HG03457 (cell line): ENCODE measurements at regions not wholly inside any gene's neighbourhood (a gene's known extent, or its start where the extent isn't known, plus 50 kb on each side); places are given as distances from the start of the nearest gene placed in this dataset.

Experiments
- ATAC-seq: cut with Tn5 transposase; IDR thresholded peaks from one replicate; pipeline ENCODE4 v1.9.1; 2021; ENCODE audit warnings: moderate number of reproducible peaks; ENCODE audit not compliant: unreplicated experiment

DNA sequence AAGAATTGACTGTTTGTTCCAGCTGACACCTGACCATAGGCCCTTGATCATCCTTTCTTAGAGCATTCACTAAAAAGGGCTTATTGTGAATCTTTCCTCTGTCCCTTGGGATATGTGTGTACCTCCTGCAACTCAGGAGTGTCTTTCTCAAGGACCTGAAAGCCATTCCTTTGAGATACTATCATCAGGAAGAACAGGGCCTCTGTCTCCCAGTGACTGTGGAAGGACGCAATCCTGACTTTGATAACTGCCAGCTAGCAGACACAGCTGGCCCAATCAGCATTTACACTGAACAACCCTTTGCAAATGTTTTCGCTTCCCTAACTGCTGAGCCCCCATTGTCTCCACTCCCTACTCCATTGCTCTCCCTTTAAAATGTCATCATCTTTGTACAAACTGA lies 144.4 kb downstream of the RMI1 start:
- ATAC-seq = no peak

GRCh38 chr9:84129529-84129928 lies 148.9 kb downstream of the RMI1 start:
- ATAC-seq = no peak

GRCh38 chr9:84136119-84136868 lies 155.7 kb downstream of the RMI1 start:
- no peak for ATAC-seq

- ATAC-seq = no peak
Measured at GRCh38 chr9:84137968-84138367, 157.4 kb downstream of the RMI1 start.

- ATAC-seq = no peak
Measured at GRCh38 chr9:84138541-84138940, 157.9 kb downstream of the RMI1 start.

- ATAC-seq = no peak
Measured at GRCh38 chr9:84139296-84140070, 158.9 kb downstream of the RMI1 start.

GRCh38 chr9:84140535-84141101 lies 160.0 kb downstream of the RMI1 start:
- no peak for ATAC-seq

DNA sequence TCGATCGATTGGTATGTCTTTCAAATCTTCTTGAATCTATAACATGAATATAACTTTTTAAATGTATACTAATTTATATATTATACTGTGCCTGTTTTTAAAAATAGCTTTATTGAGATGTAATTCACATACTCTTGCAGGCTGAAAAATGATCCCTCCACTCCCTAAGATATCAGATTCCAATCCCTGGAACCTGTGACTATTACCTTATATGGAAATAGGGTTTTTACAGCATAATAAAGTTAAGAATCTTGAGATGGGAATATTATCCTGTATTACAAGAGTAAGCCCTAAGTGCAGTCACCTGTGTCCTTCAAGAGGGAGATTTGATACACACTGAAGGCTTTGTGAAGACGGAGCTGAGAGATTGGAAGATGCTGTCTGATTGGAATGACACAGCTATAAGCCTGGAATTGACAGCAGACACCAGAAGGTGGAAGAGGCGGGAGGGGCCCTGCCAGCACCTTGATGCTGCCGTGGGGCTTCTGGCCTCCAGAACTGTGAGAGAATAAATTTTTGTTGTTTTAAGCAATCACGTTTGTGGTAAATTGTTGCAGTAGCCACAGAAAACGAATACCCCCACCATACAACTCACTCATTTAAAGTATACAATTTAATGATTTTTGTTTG lies 161.3 kb downstream of the RMI1 start:
- no peak for ATAC-seq

DNA sequence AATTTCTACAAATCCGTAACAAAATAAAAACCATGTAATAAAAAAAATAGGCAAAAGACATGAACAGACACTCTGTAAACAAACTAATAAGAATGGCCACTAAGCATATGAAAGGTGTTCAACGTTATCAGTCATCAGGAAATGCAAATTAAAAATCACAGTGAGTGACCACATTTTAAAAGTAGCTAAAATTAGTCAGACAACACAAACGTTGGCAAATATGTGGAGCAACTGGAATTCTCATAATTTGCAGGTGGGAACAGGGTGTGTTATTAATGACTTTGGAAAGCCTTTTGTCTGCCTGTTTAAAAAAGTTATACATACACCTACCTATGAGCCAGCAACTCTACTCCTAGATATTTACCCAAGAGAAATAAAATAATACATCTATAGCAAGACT lies 164.4 kb downstream of the RMI1 start:
- ATAC-seq = no peak

DNA sequence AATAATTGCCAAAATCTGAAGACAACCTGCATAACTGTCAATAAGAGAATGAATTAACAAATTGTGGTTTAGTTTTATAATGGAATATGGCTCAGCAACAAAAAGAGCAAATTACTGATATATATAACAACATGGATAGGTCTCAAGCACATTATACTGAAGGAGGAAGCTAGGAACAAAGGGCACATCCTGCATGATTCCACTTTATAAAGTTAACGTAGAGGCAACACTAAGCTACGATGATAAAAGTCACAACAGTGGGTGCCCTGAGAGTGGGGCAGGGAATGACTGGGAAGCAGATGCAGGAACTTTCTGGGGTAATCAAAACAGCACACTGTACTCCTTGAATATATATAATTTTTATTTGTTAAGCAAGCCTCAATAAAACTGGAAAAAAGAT lies 165.2 kb downstream of the RMI1 start:
- no peak for ATAC-seq

- ATAC-seq = no peak
Measured at GRCh38 chr9:84146893-84147710, 166.5 kb downstream of the RMI1 start.

DNA sequence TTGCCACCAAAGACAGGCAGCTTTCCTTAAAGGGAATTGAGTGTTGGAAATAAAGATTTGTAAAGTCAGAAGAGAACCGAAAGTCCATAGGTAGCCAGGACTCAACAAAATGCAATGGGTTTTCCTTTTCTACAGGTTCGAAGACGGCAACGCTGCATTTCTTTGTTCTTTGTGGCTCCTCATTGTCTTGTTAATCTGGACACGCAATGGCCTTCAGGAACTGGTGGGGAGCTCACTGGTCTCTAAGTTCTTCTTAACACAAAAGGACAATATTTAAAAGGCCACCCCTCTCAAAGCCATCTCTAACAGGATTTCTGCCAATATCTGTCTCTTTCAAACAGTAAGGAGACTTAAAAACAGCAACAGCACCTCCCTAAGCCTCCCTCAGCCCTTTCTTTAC lies 170.6 kb downstream of the RMI1 start:
- ATAC-seq = no peak

DNA sequence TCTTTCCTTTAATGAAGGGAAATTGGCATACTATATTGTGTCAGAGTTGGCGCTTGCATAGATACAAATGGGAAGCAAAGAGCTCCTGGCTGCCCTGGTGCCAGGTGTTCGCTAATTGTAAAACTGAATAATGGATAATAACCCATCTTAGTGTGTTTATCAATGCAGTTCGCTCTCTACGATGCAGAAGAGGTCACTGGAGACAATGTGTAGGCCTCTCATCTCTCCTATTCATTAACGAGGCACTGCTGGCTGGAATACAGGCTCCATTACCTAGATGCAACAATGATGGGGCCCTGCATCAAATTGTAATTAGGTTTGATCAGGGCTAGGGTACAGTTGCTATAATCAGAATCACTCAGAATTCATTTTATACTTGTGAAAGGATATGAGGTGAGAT lies 171.0 kb downstream of the RMI1 start:
- ATAC-seq = no peak

DNA sequence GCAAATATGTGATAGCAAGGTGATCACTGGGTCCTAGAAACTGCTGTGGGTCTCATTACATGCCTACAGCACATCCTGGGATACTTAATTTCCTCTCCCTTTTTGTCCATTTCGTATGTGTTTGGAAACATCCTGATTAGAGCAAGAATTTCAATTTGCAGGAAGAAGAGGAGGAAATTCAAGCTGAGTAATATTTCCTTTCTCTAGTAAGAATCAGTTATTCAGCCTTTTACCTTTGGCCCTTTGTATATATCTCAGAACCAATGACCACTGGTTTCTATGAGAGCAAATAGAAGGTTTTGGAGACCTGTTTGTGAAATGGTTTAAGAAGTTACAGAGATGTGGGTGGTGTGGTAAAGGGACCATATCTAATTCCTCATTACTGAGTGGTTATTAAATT lies 171.6 kb downstream of the RMI1 start:
- ATAC-seq = no peak

DNA sequence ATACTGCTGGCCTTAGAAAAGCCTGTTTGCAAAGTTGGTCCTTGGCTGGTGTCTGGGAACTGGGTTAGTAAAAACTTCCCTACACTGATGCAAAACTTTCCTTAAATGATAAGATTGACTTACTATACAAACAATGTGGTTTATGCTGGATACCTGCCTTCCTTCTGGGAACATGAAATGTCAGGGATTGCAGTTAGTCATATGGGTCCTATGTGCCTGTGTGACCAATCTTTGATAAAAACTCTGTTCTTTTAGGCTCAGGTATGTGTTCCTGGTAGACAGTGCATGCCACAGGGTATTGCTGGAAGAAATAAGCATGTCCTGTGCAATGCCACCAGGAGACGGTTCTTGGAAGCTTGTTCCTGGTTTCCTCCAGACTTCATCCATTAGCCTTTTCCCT lies 173.3 kb downstream of the RMI1 start:
- ATAC-seq = no peak

DNA sequence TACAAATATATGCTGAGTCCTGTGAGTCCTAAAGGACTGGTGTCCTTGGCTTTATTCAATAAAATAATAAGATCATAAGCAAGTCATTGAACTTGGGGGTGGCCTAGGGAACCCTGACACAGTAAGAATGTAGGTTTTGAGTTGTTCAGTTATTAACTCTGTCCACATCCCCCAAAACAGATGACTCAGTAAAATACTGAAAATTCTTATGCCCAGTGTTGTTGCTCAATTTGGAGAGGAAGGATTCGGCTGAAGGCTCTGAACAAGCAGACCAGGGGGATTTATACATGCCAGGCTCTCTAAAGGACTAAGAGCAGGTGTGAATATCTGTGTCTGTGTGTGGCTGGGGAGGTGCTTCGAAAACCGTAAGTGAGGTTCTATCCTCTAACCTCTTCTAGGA lies 173.7 kb downstream of the RMI1 start:
- no peak for ATAC-seq

GRCh38 chr9:84163052-84163650 lies 177.4 kb downstream of the SLC28A3 start:
- ATAC-seq = no peak

- no peak for ATAC-seq
Measured at GRCh38 chr9:84166891-84167290, 173.7 kb downstream of the SLC28A3 start.

DNA sequence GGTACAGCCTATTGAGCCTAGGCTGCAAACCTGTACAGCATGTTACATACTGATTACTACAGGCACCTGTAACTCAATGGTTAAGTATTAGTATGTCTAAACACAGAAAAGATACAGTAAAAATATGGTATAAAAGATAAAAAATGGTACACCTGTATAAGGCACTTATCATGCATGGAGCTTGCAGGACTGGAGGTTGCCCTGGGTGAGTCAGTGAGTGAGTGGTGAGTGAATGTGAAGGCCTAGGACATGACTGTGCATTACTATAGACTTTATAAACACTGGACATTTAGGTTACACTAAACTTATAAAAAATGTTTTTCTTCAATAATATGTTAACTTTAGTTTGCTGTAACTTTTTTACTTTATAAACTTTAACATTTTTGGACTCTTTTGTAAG lies 171.3 kb downstream of the SLC28A3 start:
- ATAC-seq = no peak

DNA sequence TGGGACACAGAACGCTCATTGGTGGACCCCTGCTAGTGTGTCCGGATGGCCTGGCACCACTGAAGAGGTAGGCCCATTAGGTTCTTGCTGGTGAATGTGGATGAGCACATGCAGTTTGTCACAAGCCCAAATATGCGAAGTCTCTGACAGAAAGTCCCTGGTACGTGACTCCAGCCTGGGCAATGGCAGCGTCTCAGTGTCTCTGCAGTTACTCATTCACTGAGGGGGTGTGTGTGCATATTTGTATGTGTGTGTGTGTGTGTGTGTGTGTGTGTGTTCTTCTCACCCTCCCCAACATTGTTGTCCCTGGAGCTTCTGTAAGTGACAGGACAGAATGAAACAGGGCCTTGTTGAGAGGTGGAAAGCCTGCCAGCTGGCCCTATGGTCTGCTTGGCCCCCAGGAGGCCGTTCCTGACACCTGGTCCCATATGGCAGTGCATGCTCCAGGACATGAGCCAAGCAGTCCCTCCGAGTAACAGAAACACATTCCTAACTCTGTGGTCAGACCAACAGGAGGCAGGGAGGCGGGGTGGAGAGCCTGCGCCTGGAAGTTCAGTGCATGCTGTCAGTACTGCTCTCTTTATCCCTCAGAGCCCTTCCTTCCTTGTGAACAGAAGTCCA lies 169.9 kb downstream of the SLC28A3 start:
- no peak for ATAC-seq
